ENCODE measurements at regions not wholly inside any gene's neighbourhood (a gene's known extent, or its start where the extent isn't known, plus 50 kb on each side); places are given as distances from the start of the nearest gene placed in this dataset.

- TF ChIP-seq CTCF (conservative IDR thresholded peaks at IDR 0.05 in 1 of 2, IDR thresholded peaks at IDR 0.05 in 1 of 2; ENCODE audit: extremely low read depth in 1 of 2, insufficient read depth in 1 of 2, low read depth in 1 of 2, low read length in 2 of 2), result no peak
- no peak for TF ChIP-seq EZH2 (IDR thresholded peaks at IDR 0.05; ENCODE audit: borderline replicate concordance, low read length)
These were observed 499.0 kb downstream of the CDH10 start for GRCh38 chr5:24145806-24146205.

Data from mammary epithelial cell (primary cell).